SK-MEL-5 (cell line): ENCODE measurements at regions not wholly inside any gene's neighbourhood (a gene's known extent, or its start where the extent isn't known, plus 50 kb on each side); places are given as distances from the start of the nearest gene placed in this dataset.
A peak's percentile ranks its signal among the peaks of the same experiment; 100 is the strongest.

Experiments
- DNase-seq: peaks from one replicate; pipeline ENCODE4 v3.0.0-alpha.2; 2016; ENCODE audit warnings: low read depth, low spot score
- in situ Hi-C: cut with HindIII; loops from 2 replicates; pipeline ENCODE4 v1.10.0; 2016; ENCODE audit warnings: low sequenced_read_pairs, high pct_unique_total_duplicates, low pct_unique_long_range_greater_than_20kb

DNA sequence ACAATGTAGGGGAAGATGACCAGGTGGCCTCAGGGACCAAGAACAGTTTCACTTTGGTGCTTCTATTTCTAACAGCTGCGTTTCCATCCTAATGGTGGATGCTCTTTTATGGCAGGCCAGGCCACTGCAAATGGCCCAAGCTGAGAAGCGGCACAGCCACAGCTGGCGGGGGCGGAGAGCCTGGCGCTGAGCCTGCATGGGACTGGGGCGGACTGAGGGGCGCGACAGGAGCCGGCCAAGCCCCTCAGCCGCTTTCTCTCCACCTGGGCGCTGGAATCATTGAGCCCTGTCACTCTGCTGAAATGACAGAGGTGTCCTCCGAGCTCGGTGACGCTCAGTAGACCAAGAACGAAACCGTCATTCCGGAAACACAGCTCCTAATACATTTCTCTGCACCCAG, 317.3 kb upstream of the PDE4D start:
- in situ Hi-C loops = no loop called here

DNA sequence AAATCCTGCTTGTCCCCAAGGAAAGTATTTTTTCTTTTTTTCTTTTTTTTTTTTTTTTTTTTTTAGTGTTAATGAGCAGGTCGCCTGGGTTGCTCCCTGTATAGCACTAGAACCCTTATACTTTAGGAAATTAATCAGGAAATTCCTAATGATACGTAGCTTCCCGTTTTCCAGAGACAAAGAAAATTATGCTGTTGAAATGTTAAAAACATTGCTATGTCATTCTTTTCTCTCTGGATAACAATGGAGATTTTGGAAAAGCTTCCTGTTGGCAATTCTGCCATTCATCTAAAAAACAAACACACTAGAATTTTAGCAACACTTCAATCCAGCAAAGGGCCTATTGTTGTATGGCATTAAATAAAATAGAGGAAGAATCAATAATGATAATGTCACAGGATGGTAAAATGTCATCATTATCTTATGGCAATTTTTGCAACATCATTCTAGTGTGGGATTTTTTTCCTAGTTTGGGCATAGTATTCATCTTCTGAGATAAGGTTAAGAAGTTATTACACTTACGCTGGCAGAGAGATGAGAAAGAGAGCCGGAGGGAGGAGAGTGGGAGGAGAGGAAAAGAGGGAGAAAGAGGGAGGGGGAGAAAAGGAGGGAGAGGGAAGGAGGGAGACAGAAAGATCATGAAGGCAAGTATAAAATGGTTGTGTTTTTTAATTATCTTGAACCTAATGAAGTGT, 315.8 kb upstream of the PDE4D start:
- peak; percentile 93 for DNase-seq
- in situ Hi-C loops = no loop called here

More for the DNA sequence above, 317.3 kb upstream of the PDE4D start:
- no peak for DNase-seq

DNA sequence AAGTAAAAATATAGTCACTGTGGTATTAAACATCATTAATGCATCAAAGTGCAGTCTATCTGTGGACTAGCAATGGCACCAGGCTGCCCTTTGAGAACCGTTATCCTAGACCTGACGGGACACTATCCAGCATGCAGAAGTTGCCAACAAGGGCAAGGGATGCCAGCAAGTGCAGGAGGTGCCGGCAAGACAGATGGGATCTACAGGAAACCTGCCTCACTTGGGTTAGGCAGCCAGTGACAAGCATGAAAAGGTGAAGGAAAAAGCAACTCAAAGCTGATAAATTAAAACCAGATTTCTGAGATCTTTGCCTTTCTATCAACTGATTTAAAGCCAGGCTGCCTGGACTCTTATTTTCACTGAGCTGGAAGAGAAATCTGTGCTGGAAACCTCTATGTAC, 315.2 kb upstream of the PDE4D start:
- in situ Hi-C loops = no loop called here
- peak; percentile 29 for DNase-seq

DNA sequence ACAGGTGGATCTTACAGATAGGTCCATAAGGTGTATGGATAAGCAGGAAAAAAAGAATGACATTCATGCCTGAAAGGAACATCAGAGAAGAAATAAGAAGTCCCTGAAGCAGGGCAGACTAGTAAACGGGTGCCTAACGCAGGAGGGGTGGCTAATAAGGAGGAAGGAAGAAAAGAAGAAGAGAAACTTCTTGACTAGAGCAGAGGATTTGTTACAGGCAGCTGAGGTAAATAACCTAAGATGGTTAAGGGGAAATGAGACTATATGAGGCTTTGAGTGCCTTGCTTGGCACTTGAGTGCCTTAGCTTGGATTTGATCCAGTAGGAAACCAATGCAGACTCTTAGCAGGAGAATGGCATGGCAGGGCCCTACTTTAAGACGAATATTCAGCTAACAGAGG, 313.5 kb upstream of the PDE4D start:
- DNase-seq = no peak
- in situ Hi-C loops = no loop called here

DNA sequence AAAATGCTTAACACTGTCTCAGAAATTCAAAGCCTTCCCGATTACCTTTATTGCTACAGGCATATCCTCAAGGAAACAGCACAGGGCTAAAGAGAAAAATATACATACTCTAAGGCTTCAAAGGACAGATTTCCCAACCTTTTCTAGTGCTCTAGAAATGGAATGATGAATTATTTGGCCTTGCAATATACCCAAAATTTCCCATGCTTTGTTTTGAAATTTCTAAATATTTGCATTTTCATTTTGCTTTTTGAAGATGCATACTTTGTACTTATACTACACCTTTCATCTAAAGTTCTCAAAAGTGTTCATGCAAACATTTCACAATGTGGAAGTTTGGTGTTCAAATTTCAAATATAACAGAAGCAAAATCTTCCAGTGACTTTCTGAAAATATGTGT, 312.7 kb upstream of the PDE4D start:
- in situ Hi-C loops = no loop called here
- DNase-seq = no peak

DNA sequence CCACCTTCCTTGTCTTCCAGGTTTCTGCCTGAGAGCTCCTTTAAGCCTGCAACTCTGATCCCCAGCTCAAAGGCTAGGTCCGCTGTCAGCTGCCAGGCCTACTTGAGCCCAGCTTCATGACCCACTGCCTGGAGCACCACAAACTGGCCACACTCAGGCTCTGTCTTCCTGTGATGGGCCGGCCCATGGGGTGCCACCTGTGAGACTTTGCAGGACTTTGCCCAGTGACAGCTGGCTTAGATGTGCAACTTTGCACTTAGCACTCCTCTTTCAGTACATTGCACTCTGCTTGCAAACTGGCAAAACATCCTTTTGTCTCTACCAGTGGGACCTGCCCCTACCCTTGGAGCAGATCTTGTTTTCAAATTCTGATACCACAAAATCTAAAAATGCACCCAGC, 311.5 kb upstream of the PDE4D start:
- in situ Hi-C loops = no loop called here
- no peak for DNase-seq

DNA sequence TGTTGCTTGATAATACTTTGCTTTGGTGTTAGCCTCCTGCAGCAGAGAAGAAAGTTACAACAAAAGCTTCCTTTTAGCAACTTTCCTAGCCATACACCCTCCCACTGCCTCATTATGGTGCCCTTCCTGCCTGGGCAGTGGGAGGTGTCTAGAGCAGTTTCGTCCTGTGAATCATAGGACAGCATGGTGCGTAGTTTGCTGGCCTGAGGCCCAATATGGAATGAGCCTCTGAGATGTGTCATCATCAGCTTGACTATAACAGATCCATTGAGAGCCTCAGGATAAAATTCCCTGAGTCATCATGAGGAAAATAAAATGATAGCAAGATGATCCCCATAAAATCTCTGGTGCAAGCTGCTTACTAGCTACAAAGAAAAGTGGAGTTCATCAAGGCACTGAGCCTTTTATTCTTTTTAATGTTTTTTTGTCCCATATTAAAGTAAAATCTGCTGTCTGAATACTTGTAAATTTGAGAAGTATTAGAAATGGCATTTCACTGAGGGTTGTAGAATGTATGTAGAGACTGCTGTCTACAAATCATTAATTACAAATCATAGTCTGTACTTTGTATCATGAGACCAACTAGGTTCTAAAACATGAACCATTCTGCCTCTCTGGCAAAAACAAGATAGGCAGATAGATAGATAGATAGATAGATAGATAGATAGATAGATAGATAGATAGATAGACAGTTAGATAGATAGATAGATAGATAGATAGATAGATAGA, 303.0 kb upstream of the PDE4D start:
- in situ Hi-C loops = no loop called here
- peak; percentile 100 for DNase-seq

DNA sequence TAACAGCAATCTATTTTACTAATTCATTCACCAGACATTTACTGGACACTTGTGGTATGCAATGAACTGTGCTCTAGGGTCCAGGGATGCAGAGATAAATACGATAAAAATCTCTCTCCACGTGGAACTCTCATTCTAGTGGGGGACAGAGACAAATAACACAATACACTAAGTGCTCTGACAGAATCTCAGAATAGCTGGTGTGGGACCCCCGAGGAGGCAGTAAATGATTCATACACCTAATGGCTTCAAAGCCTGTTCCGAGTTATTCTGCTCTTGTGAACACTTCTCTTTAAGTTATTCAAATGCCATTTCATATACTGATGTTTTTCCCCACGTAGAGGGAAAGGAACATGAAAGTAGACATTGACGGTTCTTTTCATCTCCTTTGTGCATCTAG, 302.0 kb upstream of the PDE4D start:
- DNase-seq = no peak
- in situ Hi-C loops = no loop called here

DNA sequence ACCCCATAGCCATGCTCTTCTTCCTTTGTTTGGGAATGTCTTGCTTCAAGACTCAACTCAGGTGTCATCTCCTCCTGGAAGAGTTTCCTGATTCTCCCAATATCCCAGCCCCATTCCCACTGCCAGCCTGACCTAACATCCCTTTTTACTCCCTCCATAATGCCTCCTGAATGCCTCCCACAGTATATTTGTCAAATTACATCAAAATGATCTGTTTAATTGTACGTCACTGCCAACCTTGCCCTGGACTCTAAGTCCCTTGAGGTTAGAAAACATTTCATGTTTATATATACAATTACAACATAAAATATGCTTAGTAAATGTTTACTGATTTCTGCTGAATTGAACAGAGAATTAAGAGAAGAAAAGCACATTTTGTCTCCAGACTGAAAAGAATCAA, 301.6 kb upstream of the PDE4D start:
- no peak for DNase-seq
- in situ Hi-C loops = no loop called here

DNA sequence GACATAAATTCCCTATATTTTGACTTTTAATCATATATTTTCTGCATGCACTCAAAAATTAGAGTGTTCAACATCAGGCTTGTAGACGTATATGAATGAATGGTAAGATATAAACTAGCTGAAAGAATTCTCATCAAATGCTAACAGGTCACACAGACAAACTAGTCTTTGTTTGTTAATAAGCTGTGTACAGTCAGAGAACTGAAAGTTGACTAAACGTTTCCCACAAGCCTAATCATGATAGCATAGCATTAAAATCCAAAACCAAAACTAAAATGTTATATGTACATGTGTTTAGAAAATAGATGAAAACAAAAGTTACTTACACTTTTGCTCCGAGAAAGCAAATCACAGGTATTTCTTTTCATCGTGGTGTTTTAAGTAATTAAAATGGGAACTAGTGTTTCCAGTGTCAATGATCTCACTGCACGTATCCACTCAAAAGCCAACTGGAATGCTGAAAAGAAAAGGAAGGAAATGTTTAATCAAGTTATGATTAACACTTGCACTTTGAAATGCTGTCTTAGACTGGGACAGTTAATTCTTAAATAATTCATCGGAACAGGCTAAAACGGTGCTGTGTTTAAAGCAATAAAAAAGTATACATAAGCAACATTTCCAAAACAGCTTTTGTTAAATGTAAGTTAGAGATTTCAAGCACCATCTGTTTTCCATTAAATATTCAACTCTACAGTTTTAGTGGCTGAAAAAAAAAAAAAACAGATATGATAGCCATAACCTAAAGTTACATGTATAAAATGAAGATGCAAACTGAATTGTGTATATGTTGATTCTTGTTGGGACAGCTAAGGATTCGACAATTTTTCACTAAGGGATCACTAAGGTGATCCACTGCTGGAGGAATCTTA, 291.9 kb upstream of the PDE4D start:
- in situ Hi-C loops = no loop called here
- DNase-seq = peak; percentile 88

DNA sequence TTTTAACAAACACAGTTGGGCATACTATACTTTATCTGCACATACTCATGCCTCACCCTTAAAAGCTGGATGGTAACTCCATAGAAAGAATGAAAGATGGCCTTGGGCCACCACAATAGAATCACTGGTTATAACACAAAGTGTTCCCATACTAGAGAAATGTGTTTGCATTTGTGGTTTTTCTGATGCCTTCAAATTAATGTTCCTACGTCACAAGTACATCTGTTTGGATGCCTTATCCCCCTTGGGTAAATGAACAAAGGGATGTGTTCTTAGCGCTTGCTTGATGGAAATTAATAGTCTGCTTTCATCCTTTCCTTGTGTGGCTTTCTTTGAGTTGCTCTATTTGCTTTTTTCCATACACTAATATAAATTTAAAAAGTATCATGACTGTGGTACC, 291.1 kb upstream of the PDE4D start:
- DNase-seq = peak; percentile 99
- in situ Hi-C loops = no loop called here

DNA sequence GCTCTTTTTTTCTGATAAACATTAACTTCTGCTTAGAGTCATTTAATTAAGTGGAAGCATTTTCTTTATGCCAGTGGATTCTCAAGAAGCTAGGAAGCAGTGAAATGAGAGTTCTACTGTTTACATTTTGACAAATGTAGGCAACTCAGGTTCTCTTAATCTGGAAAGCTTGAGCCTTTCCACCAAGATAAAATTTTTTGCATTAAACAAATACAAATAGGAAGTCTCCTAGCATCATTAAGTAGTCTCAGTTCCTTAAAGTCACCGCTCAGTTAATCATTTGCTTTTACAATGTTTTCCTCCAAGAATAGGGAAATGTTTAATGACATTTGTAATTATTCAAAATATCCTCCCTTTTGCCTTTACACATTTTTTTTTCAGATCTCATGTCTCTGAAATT, 290.4 kb upstream of the PDE4D start:
- no peak for DNase-seq
- in situ Hi-C loops = no loop called here

DNA sequence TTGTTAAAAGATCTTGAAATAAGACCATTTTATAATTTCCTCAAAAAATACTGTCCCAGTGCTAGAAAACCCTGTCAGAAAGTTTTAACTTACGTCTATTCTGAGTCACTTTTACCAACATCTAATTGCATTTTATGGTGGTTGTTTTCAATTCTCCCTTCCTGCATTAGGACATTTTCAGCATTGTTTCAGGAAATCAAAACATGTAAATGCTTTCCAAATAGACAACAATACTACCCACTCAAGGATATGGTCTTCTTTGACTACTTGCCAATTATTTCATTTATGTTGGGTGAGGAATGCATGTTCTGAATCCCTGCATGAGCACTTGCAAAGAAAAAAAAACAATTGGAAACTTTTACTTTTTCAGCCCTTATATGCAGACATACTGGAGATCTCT, 284.6 kb upstream of the PDE4D start:
- DNase-seq = no peak

DNA sequence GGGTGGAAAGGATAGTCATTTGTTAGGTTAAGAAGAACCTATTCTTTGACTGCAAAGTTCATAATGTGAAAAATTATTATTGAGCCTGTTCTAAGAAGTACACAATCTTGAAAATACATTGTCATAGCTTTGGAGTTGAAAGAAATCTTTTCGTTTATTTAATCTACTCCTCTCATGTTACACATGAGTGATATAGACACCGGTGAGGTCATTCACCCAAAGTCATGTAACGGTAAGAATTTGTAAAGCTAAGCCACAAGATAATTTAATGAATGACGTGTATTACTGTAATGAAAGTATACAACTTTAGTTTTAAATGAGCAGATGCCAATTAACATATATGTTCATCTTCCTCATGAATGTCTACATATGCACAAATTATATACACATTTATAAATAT, 284.1 kb upstream of the PDE4D start:
- no peak for DNase-seq
- in situ Hi-C loops = no loop called here

More for the DNA sequence above, 284.6 kb upstream of the PDE4D start:
- in situ Hi-C loops = no loop called here

DNA sequence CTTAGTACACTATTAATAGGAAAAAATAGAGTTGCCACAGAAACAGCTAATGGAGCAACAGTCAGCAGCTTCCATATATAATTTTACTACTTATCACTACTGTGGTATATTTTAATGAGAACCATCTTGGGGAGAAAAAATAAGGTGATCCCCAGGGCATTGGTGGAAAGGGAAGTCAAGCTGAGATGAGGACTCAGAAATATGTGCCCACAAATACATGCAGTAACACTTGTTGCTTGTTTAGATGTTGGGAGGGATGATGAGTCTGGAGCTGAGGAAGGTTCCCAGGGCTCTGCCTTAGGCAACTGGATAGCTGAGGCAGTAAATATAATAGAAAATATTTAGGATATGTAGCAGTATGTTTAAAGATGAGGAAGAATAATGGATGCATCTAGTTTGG, 280.1 kb upstream of the PDE4D start:
- in situ Hi-C loops = no loop called here
- DNase-seq = no peak

DNA sequence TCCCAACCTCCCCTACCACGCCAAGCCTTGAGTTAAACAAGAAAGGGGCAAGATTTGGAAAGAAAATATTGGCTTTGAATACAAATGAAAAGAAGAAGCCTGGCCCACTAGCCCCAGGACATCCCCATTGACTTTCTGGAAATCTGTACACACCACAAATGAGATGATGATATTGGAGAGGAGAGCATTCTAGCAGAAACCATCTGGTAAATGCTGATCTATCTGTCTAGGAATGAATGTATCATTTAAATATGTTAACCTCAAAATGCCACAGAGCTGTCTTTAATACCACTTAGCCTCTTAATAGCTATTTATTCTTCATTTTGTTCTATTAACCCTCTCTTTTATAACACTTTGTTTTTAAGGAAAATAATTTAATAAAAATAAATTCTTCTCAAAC, 270.2 kb upstream of the PDE4D start:
- in situ Hi-C loops = no loop called here
- DNase-seq = no peak

DNA sequence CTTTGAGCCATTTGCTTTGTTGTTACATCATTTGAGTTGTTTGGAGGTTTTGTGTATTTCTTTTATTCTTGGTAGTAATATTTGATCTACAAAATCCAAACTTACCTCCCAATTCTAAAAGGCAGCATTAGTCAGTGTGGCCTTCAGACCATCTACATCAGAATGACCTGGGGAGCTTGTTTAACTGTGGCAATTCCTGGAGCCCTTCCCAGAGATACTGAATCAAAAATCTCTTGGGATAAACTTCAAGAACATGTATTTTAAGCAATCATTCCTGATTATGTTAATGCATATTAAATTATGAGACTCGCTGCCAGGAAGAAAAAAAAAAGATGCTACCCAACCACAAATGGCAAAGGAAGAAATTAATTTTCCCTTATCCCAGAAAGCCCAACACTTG, 268.9 kb upstream of the PDE4D start:
- in situ Hi-C loops = no loop called here
- no peak for DNase-seq

DNA sequence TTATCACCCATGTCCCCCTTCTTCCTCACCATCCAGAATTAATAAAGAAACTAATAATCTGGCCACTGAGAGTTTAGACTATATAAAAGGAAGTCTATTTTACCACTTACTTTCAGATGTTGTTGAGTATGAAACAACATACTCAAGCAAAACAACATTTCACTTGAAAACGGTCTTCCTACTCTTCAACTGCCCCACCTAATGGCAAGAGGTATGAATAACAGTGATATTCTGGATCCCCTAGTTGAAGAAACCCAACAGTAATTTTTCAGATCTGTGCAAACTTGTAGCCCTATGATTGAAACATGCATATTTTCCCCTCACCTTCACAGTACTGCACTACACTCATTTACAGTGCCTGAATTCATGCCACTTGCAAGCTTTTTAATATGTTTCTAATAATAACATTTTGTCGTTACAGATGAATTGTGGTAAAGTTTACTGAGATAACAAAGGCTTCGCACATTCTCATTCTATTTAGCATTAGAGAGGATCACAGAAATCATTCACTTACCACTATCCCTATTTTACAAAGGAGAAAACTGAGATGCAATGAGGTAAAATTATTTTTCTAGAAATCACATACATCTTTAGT, 267.9 kb upstream of the PDE4D start:
- peak; percentile 77 for DNase-seq
- in situ Hi-C loops = no loop called here
